ENCODE measurements at regions not wholly inside any gene's neighbourhood (a gene's known extent, or its start where the extent isn't known, plus 50 kb on each side); places are given as distances from the start of the nearest gene placed in this dataset.

DNA sequence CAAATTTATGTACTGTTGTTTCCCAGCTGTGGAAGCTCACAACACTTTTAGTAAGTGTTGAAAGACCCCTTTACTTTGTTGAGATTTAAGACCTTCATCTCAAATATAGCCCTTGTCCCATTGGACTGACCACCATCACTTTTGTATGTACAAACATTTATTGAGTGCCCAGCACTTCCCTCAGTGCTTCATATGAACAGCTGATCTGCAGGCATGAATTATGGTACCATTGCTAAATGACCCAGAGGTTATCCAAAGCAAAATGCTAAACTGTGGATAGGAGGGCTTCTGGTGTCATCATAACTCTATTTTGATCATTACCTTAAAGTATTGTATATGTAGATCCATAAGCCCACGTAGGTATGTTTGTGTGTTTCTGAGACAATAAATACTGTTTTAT lies 285.7 kb upstream of the RGS6 start:
- no peak overlapping the region for H2AFZ ChIP-seq (ENCODE audit: low read length)
- no peaks in the 10 kb centered on the region for H3K9me2 ChIP-seq (ENCODE audit: low read depth, low read length)
- H3K79me2 ChIP-seq (ENCODE audit: insufficient read depth, low read length): no peaks in the 10 kb centered on the region
- no peak overlapping the region for H3K4me2 ChIP-seq (ENCODE audit: low read length)
- no peak overlapping the region for H3K4me3 ChIP-seq (ENCODE audit: low read depth, low read length, poor library complexity, severe bottlenecking)
- no peaks in the 10 kb centered on the region for H3F3A ChIP-seq (ENCODE audit: insufficient read depth, low read length)
- no peaks in the 10 kb centered on the region for H4K20me1 ChIP-seq (ENCODE audit: insufficient read depth, low read length)
- H3K27me3 ChIP-seq (ENCODE audit: insufficient read depth, low read length): no peaks in the 10 kb centered on the region
- 0 out of 2 replicates have a peak, but pooled peaks cover 4% of the 10 kb centered on the region for H3K36me3 ChIP-seq (ENCODE audit: insufficient read depth, low read length)
- H3K9ac ChIP-seq (ENCODE audit: low read length): no peak overlapping the region
- TF ChIP-seq EZH2 (IDR thresholded peaks at IDR 0.05; ENCODE audit: borderline replicate concordance, low read length): no peak
- TF ChIP-seq, protein P1, sequence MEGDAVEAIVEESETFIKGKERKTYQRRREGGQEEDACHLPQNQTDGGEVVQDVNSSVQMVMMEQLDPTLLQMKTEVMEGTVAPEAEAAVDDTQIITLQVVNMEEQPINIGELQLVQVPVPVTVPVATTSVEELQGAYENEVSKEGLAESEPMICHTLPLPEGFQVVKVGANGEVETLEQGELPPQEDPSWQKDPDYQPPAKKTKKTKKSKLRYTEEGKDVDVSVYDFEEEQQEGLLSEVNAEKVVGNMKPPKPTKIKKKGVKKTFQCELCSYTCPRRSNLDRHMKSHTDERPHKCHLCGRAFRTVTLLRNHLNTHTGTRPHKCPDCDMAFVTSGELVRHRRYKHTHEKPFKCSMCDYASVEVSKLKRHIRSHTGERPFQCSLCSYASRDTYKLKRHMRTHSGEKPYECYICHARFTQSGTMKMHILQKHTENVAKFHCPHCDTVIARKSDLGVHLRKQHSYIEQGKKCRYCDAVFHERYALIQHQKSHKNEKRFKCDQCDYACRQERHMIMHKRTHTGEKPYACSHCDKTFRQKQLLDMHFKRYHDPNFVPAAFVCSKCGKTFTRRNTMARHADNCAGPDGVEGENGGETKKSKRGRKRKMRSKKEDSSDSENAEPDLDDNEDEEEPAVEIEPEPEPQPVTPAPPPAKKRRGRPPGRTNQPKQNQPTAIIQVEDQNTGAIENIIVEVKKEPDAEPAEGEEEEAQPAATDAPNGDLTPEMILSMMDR (IDR thresholded peaks at IDR 0.05; ENCODE audit: low read length): no peak
- H3K27ac ChIP-seq (ENCODE audit: low read depth, low read length, poor library complexity, severe bottlenecking): no peak overlapping the region
- no peaks in the 10 kb centered on the region for H3K4me1 ChIP-seq (ENCODE audit: insufficient read depth, low read length, severe bottlenecking)
- H3K9me3 ChIP-seq (ENCODE audit: low read length): no peaks in the 10 kb centered on the region

DNA sequence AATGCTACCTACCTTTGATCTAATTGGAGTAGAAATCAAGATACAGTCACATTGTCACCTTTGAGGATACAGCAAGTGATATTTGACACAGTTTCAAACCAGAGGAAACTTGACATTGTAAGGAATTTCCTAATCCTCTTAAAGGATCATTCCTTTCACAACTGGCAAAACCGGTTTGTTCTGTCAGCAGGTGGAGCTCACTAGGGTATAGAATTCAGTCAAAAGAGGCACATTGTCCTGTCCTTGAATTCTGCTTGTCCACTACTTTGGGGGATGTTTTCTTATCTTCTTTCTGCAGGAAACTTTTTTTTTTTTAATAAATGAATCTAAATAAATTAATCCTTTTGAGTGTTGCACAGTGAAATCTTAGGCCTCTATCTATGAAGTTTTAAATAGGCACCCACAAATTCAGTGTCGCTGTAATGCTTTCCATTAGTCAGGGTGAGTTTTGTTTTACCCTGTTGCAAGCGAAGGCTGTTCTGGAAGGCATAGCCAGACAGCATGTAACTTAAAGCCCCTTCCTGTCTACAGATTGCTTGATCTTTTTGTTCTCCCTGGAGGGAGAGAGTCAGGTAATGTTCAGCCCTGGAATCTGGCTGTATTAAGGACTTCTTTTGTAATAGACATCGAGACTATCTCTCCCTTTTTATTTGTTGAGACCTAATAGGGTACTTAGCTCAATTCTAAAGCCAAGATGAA lies 285.0 kb upstream of the RGS6 start:
- no peak overlapping the region for H3K9ac ChIP-seq (ENCODE audit: low read length)
- H3K4me1 ChIP-seq (ENCODE audit: insufficient read depth, low read length, severe bottlenecking): no peaks in the 10 kb centered on the region
- H3K27me3 ChIP-seq (ENCODE audit: insufficient read depth, low read length): no peaks in the 10 kb centered on the region
- no peak overlapping the region for H3K4me3 ChIP-seq (ENCODE audit: low read depth, low read length, poor library complexity, severe bottlenecking)
- H3K36me3 ChIP-seq (ENCODE audit: insufficient read depth, low read length): peaks cover 11% of the 10 kb centered on the region; the same call in 1 of the 2 replicates
- H3F3A ChIP-seq (ENCODE audit: insufficient read depth, low read length): no peaks in the 10 kb centered on the region
- H3K27ac ChIP-seq (ENCODE audit: low read depth, low read length, poor library complexity, severe bottlenecking): no peak overlapping the region
- H3K4me2 ChIP-seq (ENCODE audit: low read length): no peak overlapping the region
- H4K20me1 ChIP-seq (ENCODE audit: insufficient read depth, low read length): no peaks in the 10 kb centered on the region
- TF ChIP-seq EZH2 (IDR thresholded peaks at IDR 0.05; ENCODE audit: borderline replicate concordance, low read length): no peak
- TF ChIP-seq, protein P1 (IDR thresholded peaks at IDR 0.05; ENCODE audit: low read length): no peak
- H2AFZ ChIP-seq (ENCODE audit: low read length): no peak overlapping the region
- no peaks in the 10 kb centered on the region for H3K79me2 ChIP-seq (ENCODE audit: insufficient read depth, low read length)
- no peaks in the 10 kb centered on the region for H3K9me2 ChIP-seq (ENCODE audit: low read depth, low read length)
- H3K9me3 ChIP-seq (ENCODE audit: low read length): peaks cover 3% of the 10 kb centered on the region; the same call in 1 of the 2 replicates

DNA sequence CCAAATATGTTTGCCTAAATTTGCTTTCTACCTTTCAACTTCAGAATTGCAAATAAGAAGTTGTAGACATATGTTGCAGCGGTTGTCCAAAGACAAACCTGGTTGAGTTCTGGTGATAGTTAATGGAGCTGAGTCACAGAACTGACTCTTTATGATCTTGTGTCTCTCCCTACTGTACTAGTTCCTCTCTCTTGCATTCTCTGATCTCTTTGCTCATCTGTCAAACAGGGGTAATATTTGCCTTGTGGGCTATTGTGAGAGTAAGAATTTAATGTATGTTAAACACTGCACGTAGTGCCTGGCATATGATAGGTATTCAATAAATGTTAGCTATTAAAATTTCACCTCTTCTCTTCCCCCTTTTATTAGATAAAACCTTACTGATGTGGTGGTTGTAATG lies 283.5 kb upstream of the RGS6 start:
- no peaks in the 10 kb centered on the region for H3K27me3 ChIP-seq (ENCODE audit: insufficient read depth, low read length)
- no peaks in the 10 kb centered on the region for H3F3A ChIP-seq (ENCODE audit: insufficient read depth, low read length)
- peaks cover 23% of the 10 kb centered on the region; the same call in 1 of the 2 replicates for H3K36me3 ChIP-seq (ENCODE audit: insufficient read depth, low read length)
- H2AFZ ChIP-seq (ENCODE audit: low read length): no peak overlapping the region
- no peak overlapping the region for H3K4me2 ChIP-seq (ENCODE audit: low read length)
- no peak overlapping the region for H3K9ac ChIP-seq (ENCODE audit: low read length)
- no peak for TF ChIP-seq EZH2 (IDR thresholded peaks at IDR 0.05; ENCODE audit: borderline replicate concordance, low read length)
- TF ChIP-seq, protein P1 (IDR thresholded peaks at IDR 0.05; ENCODE audit: low read length): no peak
- no peaks in the 10 kb centered on the region for H3K9me2 ChIP-seq (ENCODE audit: low read depth, low read length)
- no peak overlapping the region for H3K27ac ChIP-seq (ENCODE audit: low read depth, low read length, poor library complexity, severe bottlenecking)
- H3K79me2 ChIP-seq (ENCODE audit: insufficient read depth, low read length): no peaks in the 10 kb centered on the region
- peaks cover 3% of the 10 kb centered on the region; the same call in 1 of the 2 replicates for H3K9me3 ChIP-seq (ENCODE audit: low read length)
- no peaks in the 10 kb centered on the region for H4K20me1 ChIP-seq (ENCODE audit: insufficient read depth, low read length)
- H3K4me1 ChIP-seq (ENCODE audit: insufficient read depth, low read length, severe bottlenecking): no peaks in the 10 kb centered on the region
- no peak overlapping the region for H3K4me3 ChIP-seq (ENCODE audit: low read depth, low read length, poor library complexity, severe bottlenecking)

Measured in OCI-LY1 (cell line).